SU-DHL-6 (cell line): ENCODE measurements at regions not wholly inside any gene's neighbourhood (a gene's known extent, or its start where the extent isn't known, plus 50 kb on each side); places are given as distances from the start of the nearest gene placed in this dataset.

ENCODE experiments used
- H2AFZ ChIP-seq: fragments of 200-600 bp; sonication (generic); 2 replicates; pipeline ENCODE4 v1.6.1; 2014; ENCODE audit warnings: low read depth, mild to moderate bottlenecking, moderate library complexity, mixed read lengths, antibody characterized with exemption, low read length; ENCODE audit not compliant: severe bottlenecking
- H3F3A ChIP-seq: fragments of 200-600 bp; shearing (Covaris generic); 2 replicates; pipeline ENCODE4 v1.6.0; 2016; ENCODE audit warnings: antibody characterized with exemption, mild to moderate bottlenecking; ENCODE audit not compliant: insufficient read depth
- H3K27ac ChIP-seq: fragments of 200-600 bp; sonication (generic); 2 replicates; pipeline ENCODE4 v1.5.1; 2016; ENCODE audit warnings: low read depth, mild to moderate bottlenecking, low read length, moderate library complexity, mixed read lengths
- H3K27me3 ChIP-seq: fragments of 200-600 bp; sonication (generic), shearing (Covaris generic); 2 replicates; pipeline ENCODE4 v1.6.0; 2014; ENCODE audit warnings: mild to moderate bottlenecking, low read length
- H3K36me3 ChIP-seq: fragments of 200-600 bp; sonication (generic); 2 replicates; pipeline ENCODE4 v1.6.1; 2014; ENCODE audit warnings: mild to moderate bottlenecking, low read length, mixed read lengths
- H3K4me2 ChIP-seq: fragments of 300-600, 200-600 bp; shearing (Covaris generic), sonication (generic); 2 replicates; pipeline ENCODE4 v1.6.0; 2014; ENCODE audit warnings: low read length, low read depth, mild to moderate bottlenecking; ENCODE audit not compliant: poor library complexity, severe bottlenecking
- H3K4me3 ChIP-seq: fragments of 200-600 bp; sonication (generic); 2 replicates; pipeline ENCODE4 v1.5.1; 2014; ENCODE audit warnings: antibody characterized with exemption, low read length, mild to moderate bottlenecking, mixed read lengths; ENCODE audit not compliant: insufficient read depth, poor library complexity, severe bottlenecking
- H3K79me2 ChIP-seq: fragments of 200-600 bp; sonication (generic); 2 replicates; pipeline ENCODE4 v1.6.1; 2014; ENCODE audit warnings: mild to moderate bottlenecking, low read length, moderate library complexity; ENCODE audit not compliant: insufficient read depth
- H3K9ac ChIP-seq: fragments of 200-600 bp; sonication (generic); 2 replicates; pipeline ENCODE4 v1.7.0; 2014; ENCODE audit warnings: mild to moderate bottlenecking, low read length
- H3K9me2 ChIP-seq: fragments of 200-600 bp; sonication (generic); replicated peaks from 2 replicates; pipeline ENCODE4 v1.6.1; 2014; ENCODE audit warnings: low read length; ENCODE audit not compliant: insufficient read depth
- H3K9me3 ChIP-seq: fragments of 200-600 bp; sonication (generic); 2 replicates; pipeline ENCODE4 v1.6.1; 2014; ENCODE audit warnings: low read length, mixed read lengths; ENCODE audit not compliant: insufficient read depth
- H4K20me1 ChIP-seq: fragments of 200-600 bp; sonication (generic); 2 replicates; pipeline ENCODE4 v1.6.1; 2014; ENCODE audit warnings: low read depth, mild to moderate bottlenecking, antibody characterized with exemption, low read length, moderate library complexity, mixed read lengths
- EZH2phosphoT487 ChIP-seq: fragments of 200-600 bp; sonication (generic), shearing (Covaris generic); conservative IDR thresholded peaks from 2 replicates; pipeline ENCODE4 v1.6.1; 2018; ENCODE audit warnings: mild to moderate bottlenecking, antibody characterized with exemption, low read length, moderate library complexity, mixed read lengths
- TF ChIP-seq, protein P1 (sequence below): fragments of 200-600 bp; sonication (generic); IDR thresholded peaks from one replicate; pipeline ENCODE4 v1.5.1; 2017; ENCODE audit warnings: antibody characterized with exemption, mild to moderate bottlenecking, low read length, moderate library complexity; ENCODE audit not compliant: insufficient read depth, poor library complexity, severe bottlenecking

DNA sequence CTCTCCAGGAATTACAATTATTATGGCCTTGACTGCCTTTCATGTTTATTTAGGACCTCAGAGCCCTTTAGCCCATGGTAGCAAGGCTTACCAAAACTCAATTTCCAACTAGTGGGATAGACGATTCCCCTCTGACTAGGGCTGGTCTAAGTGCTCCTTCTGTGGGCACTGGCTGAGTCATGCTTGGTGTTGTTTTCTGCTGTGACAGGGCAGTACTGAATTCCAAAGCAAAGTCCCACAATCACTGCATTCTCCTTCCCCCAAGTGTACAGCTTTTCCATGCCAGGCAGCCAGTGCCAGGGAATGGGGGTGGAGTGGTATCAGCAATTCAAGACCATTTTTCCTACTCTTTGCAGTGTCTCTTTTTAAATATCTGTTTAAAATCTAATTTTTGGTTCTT, 509.0 kb upstream of the NECTIN3 start:
- H3K9me3 ChIP-seq = no peaks in the 10 kb centered on the region
- no peaks in the 10 kb centered on the region for H3K27me3 ChIP-seq
- H3K79me2 ChIP-seq = no peaks in the 10 kb centered on the region
- H3K4me2 ChIP-seq = no peak overlapping the region
- H3K27ac ChIP-seq = no peak overlapping the region
- H3F3A ChIP-seq = no peaks in the 10 kb centered on the region
- TF ChIP-seq, protein P1, sequence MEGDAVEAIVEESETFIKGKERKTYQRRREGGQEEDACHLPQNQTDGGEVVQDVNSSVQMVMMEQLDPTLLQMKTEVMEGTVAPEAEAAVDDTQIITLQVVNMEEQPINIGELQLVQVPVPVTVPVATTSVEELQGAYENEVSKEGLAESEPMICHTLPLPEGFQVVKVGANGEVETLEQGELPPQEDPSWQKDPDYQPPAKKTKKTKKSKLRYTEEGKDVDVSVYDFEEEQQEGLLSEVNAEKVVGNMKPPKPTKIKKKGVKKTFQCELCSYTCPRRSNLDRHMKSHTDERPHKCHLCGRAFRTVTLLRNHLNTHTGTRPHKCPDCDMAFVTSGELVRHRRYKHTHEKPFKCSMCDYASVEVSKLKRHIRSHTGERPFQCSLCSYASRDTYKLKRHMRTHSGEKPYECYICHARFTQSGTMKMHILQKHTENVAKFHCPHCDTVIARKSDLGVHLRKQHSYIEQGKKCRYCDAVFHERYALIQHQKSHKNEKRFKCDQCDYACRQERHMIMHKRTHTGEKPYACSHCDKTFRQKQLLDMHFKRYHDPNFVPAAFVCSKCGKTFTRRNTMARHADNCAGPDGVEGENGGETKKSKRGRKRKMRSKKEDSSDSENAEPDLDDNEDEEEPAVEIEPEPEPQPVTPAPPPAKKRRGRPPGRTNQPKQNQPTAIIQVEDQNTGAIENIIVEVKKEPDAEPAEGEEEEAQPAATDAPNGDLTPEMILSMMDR = no peak
- TF ChIP-seq EZH2phosphoT487 = no peak
- H4K20me1 ChIP-seq = no peaks in the 10 kb centered on the region
- no peak overlapping the region for H2AFZ ChIP-seq
- no peaks in the 10 kb centered on the region for H3K36me3 ChIP-seq
- H3K9me2 ChIP-seq = no peaks in the 10 kb centered on the region
- no peak overlapping the region for H3K9ac ChIP-seq
- H3K4me3 ChIP-seq = no peak overlapping the region

DNA sequence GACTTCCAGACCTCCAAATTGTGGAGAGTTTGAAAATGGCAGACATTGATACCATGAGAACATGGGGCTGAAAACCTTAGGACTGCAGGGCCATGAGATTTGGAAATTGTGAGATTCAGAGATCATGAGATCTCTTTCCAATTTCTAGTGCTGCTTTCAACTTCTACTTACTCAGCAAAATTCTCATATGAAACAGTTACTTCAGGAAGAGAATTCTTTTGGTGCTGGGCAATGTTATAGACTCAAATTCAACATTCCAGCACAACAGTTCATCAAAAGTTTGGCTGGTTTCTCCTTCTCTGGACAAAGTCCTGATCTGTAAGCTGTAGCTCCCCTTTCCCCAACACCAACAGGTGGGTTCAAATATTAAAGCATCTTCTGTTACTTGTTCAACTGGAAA, 506.9 kb upstream of the NECTIN3 start:
- H3K27ac ChIP-seq = no peak overlapping the region
- H2AFZ ChIP-seq = no peak overlapping the region
- no peaks in the 10 kb centered on the region for H3K27me3 ChIP-seq

DNA sequence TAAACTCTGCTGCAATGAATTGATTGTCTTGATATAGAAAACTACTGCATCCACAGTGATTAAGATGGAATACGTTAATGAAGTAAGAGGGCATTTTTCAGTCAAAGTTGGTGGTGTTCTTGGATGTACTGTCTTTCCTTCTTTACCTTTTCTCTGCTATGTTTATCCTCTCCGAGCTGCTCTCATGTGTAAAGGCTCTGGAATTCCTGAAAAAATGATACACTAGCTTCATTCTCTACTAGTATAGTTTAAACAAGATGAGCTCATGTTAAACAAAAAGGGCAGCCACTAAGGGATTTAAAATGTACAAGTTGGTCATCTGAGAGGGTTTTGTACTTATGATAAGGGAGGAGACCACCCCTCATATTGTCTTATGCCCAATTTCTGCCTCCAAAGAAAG, 504.6 kb upstream of the NECTIN3 start:
- H3K27ac ChIP-seq = no peak overlapping the region
- H4K20me1 ChIP-seq = no peaks in the 10 kb centered on the region
- H3K9ac ChIP-seq = no peak overlapping the region
- no peak overlapping the region for H3K4me3 ChIP-seq
- no peaks in the 10 kb centered on the region for H3K9me2 ChIP-seq
- no peaks in the 10 kb centered on the region for H3K36me3 ChIP-seq
- no peaks in the 10 kb centered on the region for H3F3A ChIP-seq
- no peaks in the 10 kb centered on the region for H3K79me2 ChIP-seq
- no peaks in the 10 kb centered on the region for H3K9me3 ChIP-seq
- no peak overlapping the region for H2AFZ ChIP-seq
- H3K27me3 ChIP-seq = no peaks in the 10 kb centered on the region
- H3K4me2 ChIP-seq = no peak overlapping the region
- TF ChIP-seq, protein P1 = no peak
- no peak for TF ChIP-seq EZH2phosphoT487

More for the DNA sequence above, 506.9 kb upstream of the NECTIN3 start:
- Histone ChIP-seq H4K20me1 (no peaks in the 10 kb centered on the region), H3K9me3 (no peaks in the 10 kb centered on the region), H3K9ac (no peak overlapping the region), H3F3A (no peaks in the 10 kb centered on the region), H3K4me3 (no peak overlapping the region), H3K9me2 (no peaks in the 10 kb centered on the region), H3K79me2 (no peaks in the 10 kb centered on the region), H3K36me3 (no peaks in the 10 kb centered on the region), H3K4me2 (no peak overlapping the region)
- no peak for TF ChIP-seq EZH2phosphoT487
- TF ChIP-seq, protein P1 = no peak
